ENCODE measurements at regions not wholly inside any gene's neighbourhood (a gene's known extent, or its start where the extent isn't known, plus 50 kb on each side); places are given as distances from the start of the nearest gene placed in this dataset.

DNA sequence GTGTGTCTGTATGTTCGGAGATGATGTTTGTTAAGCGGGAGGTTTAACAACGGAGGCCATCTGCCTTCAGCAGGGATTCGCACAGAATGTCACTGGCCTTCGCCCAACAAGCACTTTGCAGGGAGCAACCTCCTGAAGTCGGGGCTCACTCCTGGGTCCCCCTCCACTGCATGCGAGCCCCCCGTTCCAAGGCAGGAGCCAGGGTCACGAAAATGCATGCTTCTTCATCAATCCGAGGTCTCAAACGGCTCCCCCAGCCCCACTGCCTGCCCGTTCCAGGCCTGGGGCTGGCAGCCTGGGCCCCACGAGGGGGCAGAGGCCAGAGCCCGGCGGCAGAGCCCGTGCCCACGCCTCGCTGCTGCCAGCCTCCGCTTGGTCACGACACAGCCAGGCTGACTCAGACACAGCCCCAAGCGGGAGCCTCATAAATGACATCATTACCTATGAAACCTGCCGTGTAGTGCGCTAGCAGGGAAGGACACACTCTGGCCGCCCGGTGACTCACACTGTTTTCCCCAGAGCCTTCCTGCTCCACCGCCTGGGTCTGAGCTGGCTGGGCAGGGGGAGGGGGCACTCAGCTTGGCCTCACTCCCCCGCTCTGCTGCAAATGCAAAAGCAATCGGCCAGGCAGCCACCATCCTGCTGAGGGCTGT, 169.5 kb upstream of the RTL1 start:
- TF ChIP-seq, protein P1, sequence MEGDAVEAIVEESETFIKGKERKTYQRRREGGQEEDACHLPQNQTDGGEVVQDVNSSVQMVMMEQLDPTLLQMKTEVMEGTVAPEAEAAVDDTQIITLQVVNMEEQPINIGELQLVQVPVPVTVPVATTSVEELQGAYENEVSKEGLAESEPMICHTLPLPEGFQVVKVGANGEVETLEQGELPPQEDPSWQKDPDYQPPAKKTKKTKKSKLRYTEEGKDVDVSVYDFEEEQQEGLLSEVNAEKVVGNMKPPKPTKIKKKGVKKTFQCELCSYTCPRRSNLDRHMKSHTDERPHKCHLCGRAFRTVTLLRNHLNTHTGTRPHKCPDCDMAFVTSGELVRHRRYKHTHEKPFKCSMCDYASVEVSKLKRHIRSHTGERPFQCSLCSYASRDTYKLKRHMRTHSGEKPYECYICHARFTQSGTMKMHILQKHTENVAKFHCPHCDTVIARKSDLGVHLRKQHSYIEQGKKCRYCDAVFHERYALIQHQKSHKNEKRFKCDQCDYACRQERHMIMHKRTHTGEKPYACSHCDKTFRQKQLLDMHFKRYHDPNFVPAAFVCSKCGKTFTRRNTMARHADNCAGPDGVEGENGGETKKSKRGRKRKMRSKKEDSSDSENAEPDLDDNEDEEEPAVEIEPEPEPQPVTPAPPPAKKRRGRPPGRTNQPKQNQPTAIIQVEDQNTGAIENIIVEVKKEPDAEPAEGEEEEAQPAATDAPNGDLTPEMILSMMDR (IDR thresholded peaks at IDR 0.05), result no peak
- peak in 3 of 8 donors; percentile 20 to 49 (median 29) for ATAC-seq
- DNase-seq, result no peak
- Histone ChIP-seq H3K27me3 (peaks cover 2 to 69% (median 54%) of the 10 kb centered on the region in 7 donors), H3K4me1 (peaks cover 0 to 9% (median 6%) of the 10 kb centered on the region in 9 donors), H3K27ac (no peak overlapping the region), H3K36me3 (no peaks in the 10 kb centered on the region), H3K4me3 (no peak overlapping the region), H3K9me3 (no peaks in the 10 kb centered on the region)
- intact Hi-C loops (cut with DNase I), result no loop called here
- WGBS, 2 donors, result 56 to 57% methylated on average over 28 of the region's 28 CpGs

DNA sequence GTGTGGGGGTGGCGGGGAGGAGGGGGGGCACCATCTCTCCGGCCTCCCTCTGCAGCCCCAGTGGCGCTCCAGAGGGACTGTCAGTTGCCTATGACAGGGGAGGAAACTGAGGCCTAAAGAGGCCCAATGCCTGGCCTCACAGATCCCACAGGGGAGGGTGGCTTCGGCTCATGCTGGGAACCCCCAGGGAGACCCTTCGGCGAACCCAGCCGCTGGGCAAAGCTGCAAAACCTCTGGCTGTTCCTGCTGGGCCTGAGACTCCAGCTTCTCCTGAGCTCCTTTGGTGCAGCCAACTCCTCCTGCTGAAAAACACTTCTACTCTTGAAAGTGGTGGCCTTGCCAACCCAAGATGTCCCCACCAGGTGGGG, 170.1 kb upstream of the RTL1 start:
- Histone ChIP-seq H3K36me3 (no peaks in the 10 kb centered on the region), H3K27me3 (peaks cover 4 to 74% (median 59%) of the 10 kb centered on the region in 7 donors), H3K9me3 (no peaks in the 10 kb centered on the region), H3K4me1 (peaks cover 0 to 9% (median 6%) of the 10 kb centered on the region in 9 donors), H3K4me3 (no peak overlapping the region), H3K27ac (no peak overlapping the region)
- intact Hi-C loops (cut with DNase I), result no loop called here
- ATAC-seq, result no peak
- no peak for DNase-seq
- TF ChIP-seq, protein P1 (IDR thresholded peaks at IDR 0.05), result no peak
- WGBS, 2 donors, result 60 to 71% methylated on average over 7 of the region's 7 CpGs

GRCh38 chr14:101074196-101075024, 170.9 kb upstream of the RTL1 start:
- ATAC-seq, result no peak
- WGBS, 2 donors, result 82 to 85% methylated on average over 13 of the region's 13 CpGs

More at GRCh38 chr14:101074196-101075024, 170.9 kb upstream of the RTL1 start:
- H3K4me3 ChIP-seq, result no peak overlapping the region
- no peaks in the 10 kb centered on the region for H3K36me3 ChIP-seq
- no peak overlapping the region for H3K27ac ChIP-seq
- no peak for DNase-seq
- TF ChIP-seq, protein P1 (IDR thresholded peaks at IDR 0.05), result no peak
- H3K9me3 ChIP-seq, result no peaks in the 10 kb centered on the region
- peaks cover 4 to 82% (median 67%) of the 10 kb centered on the region in 7 donors for H3K27me3 ChIP-seq
- peaks cover 0 to 9% (median 6%) of the 10 kb centered on the region in 9 donors for H3K4me1 ChIP-seq
- intact Hi-C loops (cut with DNase I), result no loop called here
